Psoas muscle (tissue), 7 donors: ENCODE measurements at regions not wholly inside any gene's neighbourhood (a gene's known extent, or its start where the extent isn't known, plus 50 kb on each side); places are given as distances from the start of the nearest gene placed in this dataset.

Experiments used
- ATAC-seq, 4 donors: fragments of 200-7000 bp; cut with Tn5 transposase; one replicate each; pipeline ENCODE4 v1.9.1; 2020; ENCODE audit warnings: moderate library complexity in 3 of 4, mild to moderate bottlenecking in 2 of 4
- DNase-seq, 2 donors: peaks; one replicate each; pipeline ENCODE4 v3.0.0-alpha.2; 2020
- H3K27ac ChIP-seq: fragments of 200-600 bp; one replicate; pipeline ENCODE4 v1.8.0; 2022
- H3K27me3 ChIP-seq, 3 donors: fragments of 200-600 bp in 1 of 3; one replicate each; pipeline versions ENCODE4 v1.6.1 to v1.8.0; 2013 to 2022; ENCODE audit warnings: low read length in 2 of 3, mild to moderate bottlenecking in 2 of 3, moderate library complexity in 1 of 3; ENCODE audit not compliant: insufficient read depth in 3 of 3
- H3K36me3 ChIP-seq, 2 donors: fragments of 200-600 bp in 1 of 2; one replicate each; pipeline versions ENCODE4 v1.6.1 to v1.8.0; 2013 to 2022; ENCODE audit warnings: low read depth in 1 of 2, mild to moderate bottlenecking in 1 of 2, moderate library complexity in 1 of 2; ENCODE audit not compliant: insufficient read depth in 1 of 2
- H3K4me1 ChIP-seq: fragments of 200-600 bp; one replicate; pipeline ENCODE4 v1.8.0; 2022
- H3K4me3 ChIP-seq: fragments of 200-600 bp; one replicate; pipeline ENCODE4 v1.8.0; 2022; ENCODE audit warnings: mild to moderate bottlenecking
- H3K9me3 ChIP-seq: fragments of 200-600 bp; one replicate; pipeline ENCODE4 v1.8.0; 2022
- CTCF ChIP-seq: fragments of 200-600 bp; IDR thresholded peaks from one replicate; pipeline ENCODE4 v1.8.0; 2022; ENCODE audit warnings: antibody characterized with exemption
- WGBS, 3 donors: extraction: QIAGEN DNeasy Blood & Tissue Kit; methylation state at CpG; one replicate each; pipeline versions ENCODE4 v1.1.6 to v1.1.7; 2013; 5-methylcytosine and 5-hydroxymethylcytosine counted together
- intact Hi-C, 2 donors: fragments of 100-400 bp; cut with DNase I; formaldehyde crosslinking; loops; one replicate each; pipeline versions ENCODE4 v1.11.0 to v1.14.2; 2022
- donor health status: healthy with polysubstance abuse.
- donor health status: DM: no; HTN: no; CAD: no; lungs with moderate emphysema.
- donor health status: Bipolar disorder and iron deficiency.
- donor health status: healthy.
- donor health status: DM: yes; HTN: yes; CAD: no.
- donor health status: DM: no; HTN: no; CAD: no.
- donor health status: DM: yes; HTN: yes; CAD: no.

- no peaks in the 10 kb centered on the region for H3K36me3 ChIP-seq
- H3K4me1 ChIP-seq, result no peaks in the 10 kb centered on the region
- TF ChIP-seq CTCF, result no peak
- peaks cover 0 to 2% (median 0%) of the 10 kb centered on the region in 3 donors for H3K27me3 ChIP-seq
- H3K4me3 ChIP-seq, result no peak overlapping the region
- no peaks in the 10 kb centered on the region for H3K9me3 ChIP-seq
- ATAC-seq (no peak), DNase-seq (no peak)
- WGBS, 3 donors, result 87 to 89% (median 88%) methylated on average over 23 of the region's 23 CpGs
- no peak overlapping the region for H3K27ac ChIP-seq
- intact Hi-C loops, result no loop called here
These were observed 274.1 kb downstream of the PCNX1 start for GRCh38 chr14:71181215-71182003.

GRCh38 chr14:71183876-71184689 is 276.8 kb downstream of the PCNX1 start:
- Histone ChIP-seq H3K9me3 (no peaks in the 10 kb centered on the region), H3K4me3 (no peak overlapping the region), H3K36me3 (no peaks in the 10 kb centered on the region), H3K27me3 (peaks cover 0 to 3% (median 0%) of the 10 kb centered on the region in 3 donors), H3K4me1 (no peaks in the 10 kb centered on the region), H3K27ac (no peak overlapping the region)
- 54 to 67% (median 61%) methylated on average over 7 of the region's 7 CpGs for WGBS, 3 donors
- DNase-seq, result no peak
- ATAC-seq, result no peak
- intact Hi-C loops, result no loop called here
- no peak for TF ChIP-seq CTCF

GRCh38 chr14:71185637-71186036 is 278.4 kb downstream of the PCNX1 start:
- H3K9me3 ChIP-seq, result no peaks in the 10 kb centered on the region
- 89 to 96% (median 90%) methylated on average over 2 of the region's 2 CpGs for WGBS, 3 donors
- TF ChIP-seq CTCF, result no peak
- ATAC-seq, result no peak
- H3K4me3 ChIP-seq, result no peak overlapping the region
- peaks cover 0 to 3% (median 0%) of the 10 kb centered on the region in 3 donors for H3K27me3 ChIP-seq
- H3K36me3 ChIP-seq, result no peaks in the 10 kb centered on the region
- intact Hi-C loops, result no loop called here
- no peak for DNase-seq
- no peaks in the 10 kb centered on the region for H3K4me1 ChIP-seq
- no peak overlapping the region for H3K27ac ChIP-seq

GRCh38 chr14:71187633-71188356 is 280.5 kb downstream of the PCNX1 start:
- 44 to 49% (median 46%) methylated on average over 11 of the region's 11 CpGs for WGBS, 3 donors
- Histone ChIP-seq H3K36me3 (no peaks in the 10 kb centered on the region), H3K27me3 (peaks cover 0 to 2% (median 0%) of the 10 kb centered on the region in 3 donors)

More at GRCh38 chr14:71187633-71188356, 280.5 kb downstream of the PCNX1 start:
- intact Hi-C loops, result no loop called here
- Histone ChIP-seq H3K4me1 (no peaks in the 10 kb centered on the region), H3K9me3 (no peaks in the 10 kb centered on the region), H3K4me3 (no peak overlapping the region), H3K27ac (no peak overlapping the region)
- DNase-seq (no peak), ATAC-seq (no peak)
- TF ChIP-seq CTCF, result no peak
